ENCODE measurements at regions not wholly inside any gene's neighbourhood (a gene's known extent, or its start where the extent isn't known, plus 50 kb on each side); places are given as distances from the start of the nearest gene placed in this dataset.
"Not testable (repeated sequence)": the region's sequence is repeated elsewhere in the genome, so short reads cannot be mapped to it uniquely, and the experiment has no call there.

- in situ Hi-C loops (cut with HindIII; ENCODE audit: low pct_unique_long_range_greater_than_20kb, low sequenced_read_pairs), result no loop called here
- DNase-seq (ENCODE audit: low read depth, low spot score), result peak; percentile 97
Measured at GRCh38 chr12:12008931-12009611, 61.7 kb upstream of the BCL2L14 start.

GRCh38 chr12:12009749-12010276 lies 60.9 kb upstream of the BCL2L14 start:
- DNase-seq (ENCODE audit: low read depth, low spot score); in situ Hi-C loops (cut with HindIII; ENCODE audit: low pct_unique_long_range_greater_than_20kb, low sequenced_read_pairs): not testable (repeated sequence)

DNA sequence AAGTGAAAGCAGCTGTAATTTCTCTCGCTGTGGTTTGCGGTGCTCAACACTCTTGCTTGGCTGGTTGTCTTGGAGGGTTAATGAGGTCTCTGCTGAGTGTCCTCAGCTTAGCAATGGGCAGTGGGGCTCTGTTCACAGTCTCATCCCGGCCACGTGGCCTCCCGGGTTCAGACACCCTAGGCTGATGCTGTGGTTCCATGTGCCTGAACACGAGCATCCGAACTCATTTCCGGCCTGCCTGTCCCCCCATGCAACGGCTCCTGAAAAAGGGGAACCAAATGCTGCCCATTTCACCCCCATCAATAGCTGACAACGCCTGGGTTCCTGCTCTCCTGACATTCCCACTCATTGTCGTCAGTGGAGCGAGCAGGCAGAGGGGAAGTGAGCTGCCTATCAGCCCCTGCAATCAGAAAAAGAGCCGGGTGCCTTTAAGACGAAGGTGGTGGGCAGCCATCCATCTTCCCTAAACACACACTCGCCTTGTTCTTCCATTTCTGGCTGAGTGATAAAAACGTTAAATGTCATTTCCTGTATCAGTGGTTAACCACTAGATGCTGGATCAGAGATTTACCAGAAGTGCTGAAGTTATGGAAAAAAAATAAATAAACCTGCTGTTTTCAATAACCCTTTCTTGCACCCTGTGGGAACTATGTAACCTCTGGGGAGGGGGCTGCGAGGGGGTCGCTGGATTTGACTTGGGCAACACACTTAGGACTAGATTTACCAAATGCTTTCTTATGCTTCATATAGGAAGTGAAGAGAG lies 60.3 kb upstream of the BCL2L14 start:
- DNase-seq (ENCODE audit: low read depth, low spot score), result peak; percentile 94
- in situ Hi-C loops (cut with HindIII; ENCODE audit: low pct_unique_long_range_greater_than_20kb, low sequenced_read_pairs), result no loop called here

DNA sequence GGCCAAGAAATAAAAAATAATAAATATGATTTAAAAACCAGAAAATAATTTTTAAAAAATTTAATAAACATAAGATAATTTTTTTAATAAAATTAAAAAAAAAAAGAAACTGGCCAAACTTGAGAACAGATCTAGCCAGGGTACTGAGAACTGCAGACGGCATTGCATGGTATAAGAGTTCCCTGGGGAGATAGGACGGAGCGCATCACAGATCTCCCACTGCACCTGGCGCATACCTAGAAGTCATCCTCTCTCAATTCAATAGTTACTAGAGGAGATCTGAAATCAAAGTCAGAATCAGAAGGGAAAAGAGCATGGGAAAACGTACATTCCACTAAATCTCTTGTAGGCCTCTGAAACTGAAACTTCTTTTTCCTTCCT lies 58.9 kb upstream of the BCL2L14 start:
- in situ Hi-C loops (cut with HindIII; ENCODE audit: low pct_unique_long_range_greater_than_20kb, low sequenced_read_pairs), result no loop called here

DNA sequence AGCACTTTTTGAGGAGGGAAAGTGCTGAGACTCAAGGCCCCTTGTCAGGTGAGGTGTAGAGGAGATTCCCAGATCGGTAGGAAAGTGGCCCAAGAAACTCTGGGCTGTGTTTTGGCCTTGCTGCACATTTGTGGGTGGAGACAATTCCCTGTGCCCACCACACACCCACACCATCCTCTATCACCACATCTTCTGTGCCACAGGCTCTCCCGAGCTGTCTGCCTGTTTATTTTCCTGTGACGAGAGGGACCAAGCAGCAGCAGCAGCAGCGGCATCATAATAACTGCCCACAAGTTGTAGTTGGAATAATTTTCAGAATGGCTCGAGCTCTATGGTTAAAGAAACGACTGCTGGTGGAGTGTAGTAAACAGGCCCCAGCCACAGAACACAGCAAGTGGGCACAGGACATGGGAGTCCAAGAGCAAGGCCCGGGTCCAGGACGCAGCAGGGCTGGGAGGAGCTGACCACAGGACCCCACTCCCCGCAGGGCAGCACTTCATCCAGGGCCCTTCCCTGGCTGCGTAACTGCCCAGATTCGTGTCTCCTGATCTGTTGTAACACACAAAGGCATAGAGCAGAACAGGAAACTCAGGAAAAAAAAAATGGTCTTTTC lies 55.6 kb upstream of the BCL2L14 start:
- DNase-seq (ENCODE audit: low read depth, low spot score), result no peak
- in situ Hi-C loops (cut with HindIII; ENCODE audit: low pct_unique_long_range_greater_than_20kb, low sequenced_read_pairs), result no loop called here

More for the DNA sequence above, 58.9 kb upstream of the BCL2L14 start:
- no peak for DNase-seq (ENCODE audit: low read depth, low spot score)

- in situ Hi-C loops (cut with HindIII; ENCODE audit: low pct_unique_long_range_greater_than_20kb, low sequenced_read_pairs), result no loop called here
- peak; percentile 55 for DNase-seq (ENCODE audit: low read depth, low spot score)
Measured at GRCh38 chr12:12016284-12017100, 54.2 kb upstream of the BCL2L14 start.

DNA sequence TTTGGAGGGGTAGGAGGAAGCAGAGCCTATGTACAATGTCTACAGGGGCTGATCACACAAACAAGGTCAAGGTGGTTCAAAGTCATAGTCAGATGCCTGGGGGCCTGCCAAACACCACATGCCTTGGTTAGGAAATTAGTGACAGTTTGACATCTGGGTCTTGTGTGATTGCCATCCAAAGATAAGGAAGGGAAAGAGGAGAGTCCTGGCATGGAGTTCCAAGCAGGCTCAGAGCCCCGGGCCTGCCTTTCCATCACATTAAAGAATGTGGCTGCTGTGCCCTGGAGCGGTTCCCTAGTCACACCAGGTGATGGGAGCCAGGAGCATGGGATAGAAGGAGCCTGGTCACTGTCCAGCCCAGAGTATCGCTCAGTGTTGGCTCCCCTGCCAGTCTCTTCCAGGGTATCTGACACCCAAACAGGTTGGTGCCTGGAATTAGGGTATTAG lies 53.6 kb upstream of the BCL2L14 start:
- DNase-seq (ENCODE audit: low read depth, low spot score), result no peak
- in situ Hi-C loops (cut with HindIII; ENCODE audit: low pct_unique_long_range_greater_than_20kb, low sequenced_read_pairs), result no loop called here

GRCh38 chr12:12017798-12018197 lies 52.9 kb upstream of the BCL2L14 start:
- peak; percentile 17 for DNase-seq (ENCODE audit: low read depth, low spot score)
- in situ Hi-C loops (cut with HindIII; ENCODE audit: low pct_unique_long_range_greater_than_20kb, low sequenced_read_pairs), result no loop called here

DNA sequence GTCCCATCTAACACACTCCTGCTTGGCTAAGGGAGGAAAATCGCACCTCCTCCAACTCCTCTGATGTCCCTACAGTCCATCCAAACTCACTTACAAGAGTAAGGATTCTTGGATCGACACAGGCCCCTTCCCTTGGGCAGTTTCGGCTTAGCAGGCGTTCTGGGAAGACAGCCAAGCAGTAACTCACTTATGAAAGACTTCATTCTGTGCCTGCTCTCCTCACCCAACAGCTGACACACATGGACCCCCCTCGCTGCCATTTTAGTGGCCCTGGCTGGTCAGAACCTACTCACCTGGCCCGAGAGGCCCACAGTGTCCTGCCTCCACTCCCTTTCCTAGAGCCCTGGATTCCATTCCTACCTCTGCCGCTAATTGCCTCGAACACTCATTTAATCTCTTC lies 52.3 kb upstream of the BCL2L14 start:
- in situ Hi-C loops (cut with HindIII; ENCODE audit: low pct_unique_long_range_greater_than_20kb, low sequenced_read_pairs), result no loop called here
- DNase-seq (ENCODE audit: low read depth, low spot score), result peak; percentile 98

GRCh38 chr12:12019881-12020280 lies 50.9 kb upstream of the BCL2L14 start:
- DNase-seq (ENCODE audit: low read depth, low spot score), result no peak
- in situ Hi-C loops (cut with HindIII; ENCODE audit: low pct_unique_long_range_greater_than_20kb, low sequenced_read_pairs), result no loop called here

- in situ Hi-C loops (cut with HindIII; ENCODE audit: low pct_unique_long_range_greater_than_20kb, low sequenced_read_pairs), result no loop called here
Measured at GRCh38 chr12:12020762-12021161, 50.0 kb upstream of the BCL2L14 start.

More at GRCh38 chr12:12020762-12021161, 50.0 kb upstream of the BCL2L14 start:
- DNase-seq (ENCODE audit: low read depth, low spot score), result no peak
